Liver (tissue), 8 donors: ENCODE measurements at regions not wholly inside any gene's neighbourhood (a gene's known extent, or its start where the extent isn't known, plus 50 kb on each side); places are given as distances from the start of the nearest gene placed in this dataset.

Source experiments
- DNase-seq: peaks from one replicate; pipeline ENCODE4 v3.0.0-alpha.2; 2017; ENCODE audit warnings: low spot score
- H3K27ac ChIP-seq, 2 donors: one replicate each; pipeline ENCODE4 v1.7.0; 2013; ENCODE audit warnings: inconsistent platforms in 2 of 2, low read length in 2 of 2, control low read depth in 1 of 2, low read depth in 1 of 2, mild to moderate bottlenecking in 1 of 2
- H3K27me3 ChIP-seq, 4 donors: one replicate each; pipeline versions ENCODE4 v1.6.1 to v1.7.0; 2013; ENCODE audit warnings: low read length in 3 of 4, inconsistent platforms in 1 of 4, mild to moderate bottlenecking in 1 of 4, moderate library complexity in 1 of 4; ENCODE audit not compliant: control insufficient read depth in 4 of 4, insufficient read depth in 4 of 4
- H3K36me3 ChIP-seq, 4 donors: one replicate each; pipeline versions ENCODE4 v1.6.1 to v1.7.0; 2013; ENCODE audit warnings: low read length in 3 of 4, mild to moderate bottlenecking in 3 of 4, low read depth in 1 of 4, moderate library complexity in 1 of 4; ENCODE audit not compliant: control insufficient read depth in 4 of 4, insufficient read depth in 3 of 4
- H3K4me1 ChIP-seq, 4 donors: one replicate each; pipeline versions ENCODE4 v1.6.1 to v1.7.0; 2013; ENCODE audit warnings: low read length in 3 of 4, mild to moderate bottlenecking in 3 of 4, moderate library complexity in 1 of 4; ENCODE audit not compliant: control insufficient read depth in 4 of 4, insufficient read depth in 4 of 4
- H3K4me3 ChIP-seq, 3 donors: one replicate each; pipeline versions ENCODE4 v1.6.1 to v1.7.0; 2013; ENCODE audit warnings: low read length in 3 of 3, control low read depth in 1 of 3, low read depth in 1 of 3, mild to moderate bottlenecking in 1 of 3
- H3K9ac ChIP-seq, 2 donors: one replicate each; pipeline ENCODE4 v1.7.0; 2013; ENCODE audit warnings: low read length in 2 of 2, mild to moderate bottlenecking in 2 of 2, moderate library complexity in 2 of 2, control low read depth in 1 of 2, low read depth in 1 of 2
- H3K9me3 ChIP-seq, 4 donors: one replicate each; pipeline versions ENCODE4 v1.6.1 to v1.7.0; 2013; ENCODE audit warnings: low read length in 3 of 4; ENCODE audit not compliant: control insufficient read depth in 4 of 4
- EGR1 ChIP-seq, 2 donors: IDR thresholded peaks; 2 replicates each; pipeline ENCODE4 v1.6.1; 2016 to 2018; ENCODE audit warnings: antibody characterized with exemption in 2 of 2, low read depth in 2 of 2
- FOXA1 ChIP-seq: IDR thresholded peaks from 2 replicates; pipeline ENCODE4 v1.6.1; 2016; ENCODE audit warnings: antibody characterized with exemption
- FOXA2 ChIP-seq: IDR thresholded peaks from 2 replicates; pipeline ENCODE4 v1.6.1; 2016; ENCODE audit warnings: antibody characterized with exemption
- GABPA ChIP-seq, 2 donors: IDR thresholded peaks in 1 of 2; conservative IDR thresholded peaks in 1 of 2; 2 replicates each; pipeline ENCODE4 v1.6.1; 2016; ENCODE audit warnings: antibody characterized with exemption in 2 of 2, mild to moderate bottlenecking in 1 of 2, moderate library complexity in 1 of 2
- HNF4A ChIP-seq, 2 donors: conservative IDR thresholded peaks; 2 replicates each; pipeline ENCODE4 v1.6.1; 2016; ENCODE audit warnings: antibody characterized with exemption in 2 of 2, mild to moderate bottlenecking in 2 of 2
- HNF4G ChIP-seq: IDR thresholded peaks from 2 replicates; pipeline ENCODE4 v1.6.1; 2016; ENCODE audit warnings: antibody characterized with exemption
- JUND ChIP-seq, 2 donors: IDR thresholded peaks; 2 replicates each; pipeline ENCODE4 v1.6.1; 2016; ENCODE audit warnings: antibody characterized with exemption in 2 of 2
- MAX ChIP-seq: IDR thresholded peaks from 2 replicates; pipeline ENCODE4 v1.6.1; 2016; ENCODE audit warnings: antibody characterized with exemption
- NR2F2 ChIP-seq: IDR thresholded peaks from 2 replicates; pipeline ENCODE4 v1.6.1; 2016; ENCODE audit warnings: antibody characterized with exemption
- RAD21 ChIP-seq, 2 donors: IDR thresholded peaks; 2 replicates each; pipeline ENCODE4 v1.6.1; 2016; ENCODE audit warnings: antibody characterized with exemption in 2 of 2, mild to moderate bottlenecking in 2 of 2
- RXRA ChIP-seq, 2 donors: IDR thresholded peaks; 2 replicates each; pipeline ENCODE4 v1.6.1; 2017 to 2018; ENCODE audit warnings: antibody characterized with exemption in 2 of 2, mild to moderate bottlenecking in 1 of 2
- SP1 ChIP-seq: IDR thresholded peaks from 2 replicates; pipeline ENCODE4 v1.6.1; 2018; ENCODE audit warnings: antibody characterized with exemption, mild to moderate bottlenecking
- TAF1 ChIP-seq: conservative IDR thresholded peaks from 2 replicates; pipeline ENCODE4 v1.6.1; 2016; ENCODE audit warnings: antibody characterized with exemption, mild to moderate bottlenecking
- YY1 ChIP-seq: IDR thresholded peaks from 2 replicates; pipeline ENCODE4 v1.6.1; 2016; ENCODE audit warnings: antibody characterized with exemption, mild to moderate bottlenecking
- WGBS: extraction: QIAGEN DNeasy Blood & Tissue Kit; methylation state at CpG from one replicate; pipeline ENCODE4 v1.1.7; 2013; 5-methylcytosine and 5-hydroxymethylcytosine counted together
- TF ChIP-seq, protein P1 (sequence below): IDR thresholded peaks from 2 replicates; pipeline ENCODE4 v1.6.1; 2016; ENCODE audit warnings: antibody characterized with exemption
- TF ChIP-seq, protein P2 (sequence below): IDR thresholded peaks from 2 replicates; pipeline ENCODE4 v1.6.1; 2016; ENCODE audit warnings: antibody characterized with exemption, mild to moderate bottlenecking
- TF ChIP-seq, protein P3 (sequence below): IDR thresholded peaks from 2 replicates; pipeline ENCODE4 v1.6.1; 2016; ENCODE audit warnings: antibody characterized with exemption
- TF ChIP-seq, protein P4 (sequence below): fragments of 150-350 bp; IDR thresholded peaks from 2 replicates; pipeline ENCODE4 v1.5.1; 2017; ENCODE audit warnings: improper control_type of control experiment, low read depth, low read length; ENCODE audit not compliant: missing input control
- donor health status: healthy.
- donor health status: healthy.
- donor health status: healthy.
- donor health status: healthy.
- donor health status: healthy.

DNA sequence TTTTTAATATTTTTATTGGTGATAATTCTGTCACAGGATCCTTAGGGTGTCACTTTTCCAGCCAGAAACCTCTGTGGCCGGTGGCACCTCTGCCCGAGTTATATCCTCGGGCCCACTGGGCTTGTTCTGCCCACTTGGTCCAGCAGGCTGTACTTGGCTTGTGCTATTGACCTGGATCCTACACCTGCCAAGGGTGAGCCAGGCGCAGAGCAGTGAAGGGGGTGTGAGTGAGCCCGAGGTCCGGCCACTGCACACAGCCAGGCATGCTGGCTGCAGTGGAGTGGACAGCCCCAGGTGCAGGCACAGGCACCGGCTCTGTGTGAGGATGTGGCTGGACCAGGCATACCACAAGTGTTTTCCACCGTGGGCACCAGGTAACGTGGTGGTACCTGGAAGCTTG is 54.7 kb upstream of the NUDT6 start:
- Histone ChIP-seq H3K9me3 (no peaks in the 10 kb centered on the region), H3K27ac (no peak overlapping the region), H3K36me3 (peaks cover 0 to 7% (median 3%) of the 10 kb centered on the region in 4 donors), H3K4me1 (no peaks in the 10 kb centered on the region), H3K9ac (no peak overlapping the region), H3K4me3 (no peak overlapping the region), H3K27me3 (no peaks in the 10 kb centered on the region)
- no peak for DNase-seq
- TF ChIP-seq RAD21 (IDR thresholded peaks at IDR 0.05): no peak
- WGBS: 98% methylated on average over 9 of the region's 9 CpGs

DNA sequence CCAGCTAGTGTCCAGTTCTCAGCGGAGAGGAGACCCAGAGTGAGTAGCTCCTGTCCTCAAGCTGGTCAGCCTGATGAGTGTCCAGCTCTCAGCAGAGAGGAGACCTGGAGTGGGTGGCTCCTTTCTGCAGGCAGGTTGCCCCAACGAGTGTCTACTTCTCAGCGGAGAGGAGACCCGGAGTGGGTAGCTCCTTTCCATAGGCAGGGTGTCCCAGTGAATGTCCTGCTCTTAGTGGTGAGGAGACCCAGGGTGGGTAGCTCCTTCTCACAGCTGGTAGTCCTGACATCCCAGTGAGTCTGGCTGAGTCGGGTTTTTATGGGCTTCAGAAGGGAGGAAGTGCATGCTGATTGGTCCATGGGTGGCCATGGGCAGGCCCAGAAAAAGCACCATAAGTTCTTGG is 55.7 kb upstream of the NUDT6 start:
- no peak overlapping the region for H3K4me3 ChIP-seq
- 99% methylated on average over 5 of the region's 5 CpGs for WGBS
- DNase-seq: no peak

More for the DNA sequence above, 55.7 kb upstream of the NUDT6 start:
- Histone ChIP-seq H3K4me1 (no peaks in the 10 kb centered on the region), H3K36me3 (peaks cover 0 to 7% (median 3%) of the 10 kb centered on the region in 4 donors), H3K9me3 (no peaks in the 10 kb centered on the region), H3K27ac (no peak overlapping the region), H3K9ac (no peak overlapping the region), H3K27me3 (no peaks in the 10 kb centered on the region)
- TF ChIP-seq, protein P1, sequence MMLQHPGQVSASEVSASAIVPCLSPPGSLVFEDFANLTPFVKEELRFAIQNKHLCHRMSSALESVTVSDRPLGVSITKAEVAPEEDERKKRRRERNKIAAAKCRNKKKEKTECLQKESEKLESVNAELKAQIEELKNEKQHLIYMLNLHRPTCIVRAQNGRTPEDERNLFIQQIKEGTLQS: no peak
- TF ChIP-seq, protein P2, sequence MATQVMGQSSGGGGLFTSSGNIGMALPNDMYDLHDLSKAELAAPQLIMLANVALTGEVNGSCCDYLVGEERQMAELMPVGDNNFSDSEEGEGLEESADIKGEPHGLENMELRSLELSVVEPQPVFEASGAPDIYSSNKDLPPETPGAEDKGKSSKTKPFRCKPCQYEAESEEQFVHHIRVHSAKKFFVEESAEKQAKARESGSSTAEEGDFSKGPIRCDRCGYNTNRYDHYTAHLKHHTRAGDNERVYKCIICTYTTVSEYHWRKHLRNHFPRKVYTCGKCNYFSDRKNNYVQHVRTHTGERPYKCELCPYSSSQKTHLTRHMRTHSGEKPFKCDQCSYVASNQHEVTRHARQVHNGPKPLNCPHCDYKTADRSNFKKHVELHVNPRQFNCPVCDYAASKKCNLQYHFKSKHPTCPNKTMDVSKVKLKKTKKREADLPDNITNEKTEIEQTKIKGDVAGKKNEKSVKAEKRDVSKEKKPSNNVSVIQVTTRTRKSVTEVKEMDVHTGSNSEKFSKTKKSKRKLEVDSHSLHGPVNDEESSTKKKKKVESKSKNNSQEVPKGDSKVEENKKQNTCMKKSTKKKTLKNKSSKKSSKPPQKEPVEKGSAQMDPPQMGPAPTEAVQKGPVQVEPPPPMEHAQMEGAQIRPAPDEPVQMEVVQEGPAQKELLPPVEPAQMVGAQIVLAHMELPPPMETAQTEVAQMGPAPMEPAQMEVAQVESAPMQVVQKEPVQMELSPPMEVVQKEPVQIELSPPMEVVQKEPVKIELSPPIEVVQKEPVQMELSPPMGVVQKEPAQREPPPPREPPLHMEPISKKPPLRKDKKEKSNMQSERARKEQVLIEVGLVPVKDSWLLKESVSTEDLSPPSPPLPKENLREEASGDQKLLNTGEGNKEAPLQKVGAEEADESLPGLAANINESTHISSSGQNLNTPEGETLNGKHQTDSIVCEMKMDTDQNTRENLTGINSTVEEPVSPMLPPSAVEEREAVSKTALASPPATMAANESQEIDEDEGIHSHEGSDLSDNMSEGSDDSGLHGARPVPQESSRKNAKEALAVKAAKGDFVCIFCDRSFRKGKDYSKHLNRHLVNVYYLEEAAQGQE: no peak
- TF ChIP-seq FOXA2 (no peak), RXRA (IDR thresholded peaks at IDR 0.05) (no peak), RAD21 (IDR thresholded peaks at IDR 0.05) (no peak), MAX (no peak), YY1 (no peak), HNF4A (conservative IDR thresholded peaks at IDR 0.05) (no peak), EGR1 (IDR thresholded peaks at IDR 0.05; ENCODE audit: low read depth in 2 of 2) (no peak), GABPA (IDR thresholded peaks at IDR 0.05 in 1 of 2, conservative IDR thresholded peaks at IDR 0.05 in 1 of 2) (no peak), TAF1 (no peak), JUND (IDR thresholded peaks at IDR 0.05) (no peak), SP1 (no peak), FOXA1 (no peak), NR2F2 (no peak), HNF4G (no peak)
- TF ChIP-seq, protein P3, sequence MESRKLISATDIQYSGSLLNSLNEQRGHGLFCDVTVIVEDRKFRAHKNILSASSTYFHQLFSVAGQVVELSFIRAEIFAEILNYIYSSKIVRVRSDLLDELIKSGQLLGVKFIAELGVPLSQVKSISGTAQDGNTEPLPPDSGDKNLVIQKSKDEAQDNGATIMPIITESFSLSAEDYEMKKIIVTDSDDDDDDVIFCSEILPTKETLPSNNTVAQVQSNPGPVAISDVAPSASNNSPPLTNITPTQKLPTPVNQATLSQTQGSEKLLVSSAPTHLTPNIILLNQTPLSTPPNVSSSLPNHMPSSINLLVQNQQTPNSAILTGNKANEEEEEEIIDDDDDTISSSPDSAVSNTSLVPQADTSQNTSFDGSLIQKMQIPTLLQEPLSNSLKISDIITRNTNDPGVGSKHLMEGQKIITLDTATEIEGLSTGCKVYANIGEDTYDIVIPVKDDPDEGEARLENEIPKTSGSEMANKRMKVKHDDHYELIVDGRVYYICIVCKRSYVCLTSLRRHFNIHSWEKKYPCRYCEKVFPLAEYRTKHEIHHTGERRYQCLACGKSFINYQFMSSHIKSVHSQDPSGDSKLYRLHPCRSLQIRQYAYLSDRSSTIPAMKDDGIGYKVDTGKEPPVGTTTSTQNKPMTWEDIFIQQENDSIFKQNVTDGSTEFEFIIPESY: no peak
- TF ChIP-seq, protein P4, sequence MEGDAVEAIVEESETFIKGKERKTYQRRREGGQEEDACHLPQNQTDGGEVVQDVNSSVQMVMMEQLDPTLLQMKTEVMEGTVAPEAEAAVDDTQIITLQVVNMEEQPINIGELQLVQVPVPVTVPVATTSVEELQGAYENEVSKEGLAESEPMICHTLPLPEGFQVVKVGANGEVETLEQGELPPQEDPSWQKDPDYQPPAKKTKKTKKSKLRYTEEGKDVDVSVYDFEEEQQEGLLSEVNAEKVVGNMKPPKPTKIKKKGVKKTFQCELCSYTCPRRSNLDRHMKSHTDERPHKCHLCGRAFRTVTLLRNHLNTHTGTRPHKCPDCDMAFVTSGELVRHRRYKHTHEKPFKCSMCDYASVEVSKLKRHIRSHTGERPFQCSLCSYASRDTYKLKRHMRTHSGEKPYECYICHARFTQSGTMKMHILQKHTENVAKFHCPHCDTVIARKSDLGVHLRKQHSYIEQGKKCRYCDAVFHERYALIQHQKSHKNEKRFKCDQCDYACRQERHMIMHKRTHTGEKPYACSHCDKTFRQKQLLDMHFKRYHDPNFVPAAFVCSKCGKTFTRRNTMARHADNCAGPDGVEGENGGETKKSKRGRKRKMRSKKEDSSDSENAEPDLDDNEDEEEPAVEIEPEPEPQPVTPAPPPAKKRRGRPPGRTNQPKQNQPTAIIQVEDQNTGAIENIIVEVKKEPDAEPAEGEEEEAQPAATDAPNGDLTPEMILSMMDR: no peak
